ENCODE measurements at regions not wholly inside any gene's neighbourhood (a gene's known extent, or its start where the extent isn't known, plus 50 kb on each side); places are given as distances from the start of the nearest gene placed in this dataset.

GRCh38 chr12:67540920-67541624 lies 107.5 kb upstream of the DYRK2 start:
- TF ChIP-seq POLR2AphosphoS5 (IDR thresholded peaks at IDR 0.05) (no peak), CTCF (IDR thresholded peaks at IDR 0.05 in 8 of 11, conservative IDR thresholded peaks at IDR 0.05 in 3 of 11) (no peak)

All from spleen (tissue), 7 donors.